Adrenal gland (tissue), 5 donors: ENCODE measurements at regions not wholly inside any gene's neighbourhood (a gene's known extent, or its start where the extent isn't known, plus 50 kb on each side); places are given as distances from the start of the nearest gene placed in this dataset.

Source experiments
- CTCF ChIP-seq, 6 experiments: fragments of 450-650 bp in 4 of 6; fragments of 200-600 bp in 2 of 6; sonication (generic) in 1 of 6; IDR thresholded peaks; 1 replicate in 5 of 6; 2 replicates in 1 of 6; pipeline versions ENCODE4 v1.5.1 to v1.8.0; 2016 to 2021; ENCODE audit warnings: antibody characterized with exemption in 6 of 6, mild to moderate bottlenecking in 2 of 6, moderate library complexity in 1 of 6
- POLR2A ChIP-seq, 2 donors: fragments of 450-650 bp; IDR thresholded peaks; one replicate each; pipeline ENCODE4 v1.6.1; 2017; ENCODE audit warnings: antibody characterized with exemption in 2 of 2, mild to moderate bottlenecking in 2 of 2, moderate library complexity in 1 of 2
- donor health status: DM: no; HTN: no; CAD: no.

GRCh38 chr4:108383157-108383556 lies 214.4 kb upstream of the LEF1 start:
- TF ChIP-seq CTCF (IDR thresholded peaks at IDR 0.05) (no peak), POLR2A (IDR thresholded peaks at IDR 0.05) (no peak)
